Prostate gland (tissue), 2 donors: ENCODE measurements at regions not wholly inside any gene's neighbourhood (a gene's known extent, or its start where the extent isn't known, plus 50 kb on each side); places are given as distances from the start of the nearest gene placed in this dataset.
"Not testable (repeated sequence)": the region's sequence is repeated elsewhere in the genome, so short reads cannot be mapped to it uniquely, and the experiment has no call there.

ENCODE experiments used
- DNase-seq: peaks from one replicate; pipeline ENCODE4 v3.0.0-alpha.2; 2019; ENCODE audit warnings: low spot score
- H3K27ac ChIP-seq, 2 donors: fragments of 200-600 bp; sonication (generic); 2 replicates each; pipeline ENCODE4 v1.5.1; 2017 to 2019
- H3K27me3 ChIP-seq: fragments of 200-600 bp; sonication (generic); replicated peaks from 2 replicates; pipeline ENCODE4 v1.5.1; 2019; ENCODE audit not compliant: insufficient read depth
- H3K36me3 ChIP-seq, 2 donors: fragments of 200-600 bp; sonication (generic); 1 replicate in 1 of 2; 2 replicates in 1 of 2; pipeline versions ENCODE4 v1.5.1 to v1.8.1; 2017 to 2019
- H3K4me1 ChIP-seq: fragments of 200-600 bp; sonication (generic); replicated peaks from 2 replicates; pipeline ENCODE4 v1.5.1; 2019
- H3K4me3 ChIP-seq, 2 donors: fragments of 200-600 bp; sonication (generic); 2 replicates each; pipeline ENCODE4 v1.5.1; 2017 to 2019
- H3K9me3 ChIP-seq: fragments of 200-600 bp; sonication (generic); 2 replicates; pipeline ENCODE4 v1.5.1; 2017
- POLR2A ChIP-seq: fragments of 450-650 bp; IDR thresholded peaks from one replicate; pipeline ENCODE4 v1.6.1; 2016; ENCODE audit warnings: antibody characterized with exemption, mild to moderate bottlenecking
- POLR2AphosphoS5 ChIP-seq: sonication (generic); formaldehyde crosslinking; IDR thresholded peaks from one replicate; pipeline ENCODE4 v1.6.1; 2017; ENCODE audit warnings: antibody characterized with exemption
- WGBS: methylation state at CpG from one replicate; pipeline ENCODE4 v1.1.5; 2018; 5-methylcytosine and 5-hydroxymethylcytosine counted together
- intact Hi-C: fragments of 100-400 bp; cut with DNase I; formaldehyde crosslinking; loops from one replicate; pipeline ENCODE4 v1.14.2; 2022
- TF ChIP-seq, protein P1 (sequence below), 4 experiments: fragments of 200-600 bp in 2 of 4; fragments of 450-650 bp in 2 of 4; sonication (generic) in 2 of 4; IDR thresholded peaks; 1 replicate in 3 of 4; 2 replicates in 1 of 4; pipeline ENCODE4 v1.5.1; 2016 to 2019; ENCODE audit warnings: antibody characterized with exemption in 4 of 4, mild to moderate bottlenecking in 2 of 4, moderate library complexity in 2 of 4

DNA sequence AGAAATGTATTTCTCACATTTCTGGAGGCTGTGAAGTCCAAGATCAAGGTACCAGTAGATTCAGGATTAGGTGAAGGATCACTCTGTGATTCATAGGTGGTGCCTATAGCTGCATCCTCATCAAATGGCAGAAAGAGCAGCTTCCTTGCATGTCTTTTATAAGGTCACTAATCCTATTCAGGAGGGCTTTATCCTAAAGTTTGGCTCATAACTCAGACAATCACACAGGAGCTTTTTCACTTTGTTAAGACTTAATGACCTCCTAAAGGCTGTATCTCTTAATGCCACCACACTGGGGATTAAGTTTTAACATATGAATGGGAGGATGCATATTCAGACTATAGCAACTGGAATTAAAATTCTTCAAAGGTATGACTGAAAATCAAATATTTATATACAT lies 861.1 kb downstream of the DACH1 start:
- Histone ChIP-seq H3K9me3 (no peaks in the 10 kb centered on the region), H3K4me1 (no peaks in the 10 kb centered on the region), H3K27me3 (no peaks in the 10 kb centered on the region), H3K4me3 (no peak overlapping the region), H3K27ac (no peak overlapping the region), H3K36me3 (no peaks in the 10 kb centered on the region)
- TF ChIP-seq, protein P1, sequence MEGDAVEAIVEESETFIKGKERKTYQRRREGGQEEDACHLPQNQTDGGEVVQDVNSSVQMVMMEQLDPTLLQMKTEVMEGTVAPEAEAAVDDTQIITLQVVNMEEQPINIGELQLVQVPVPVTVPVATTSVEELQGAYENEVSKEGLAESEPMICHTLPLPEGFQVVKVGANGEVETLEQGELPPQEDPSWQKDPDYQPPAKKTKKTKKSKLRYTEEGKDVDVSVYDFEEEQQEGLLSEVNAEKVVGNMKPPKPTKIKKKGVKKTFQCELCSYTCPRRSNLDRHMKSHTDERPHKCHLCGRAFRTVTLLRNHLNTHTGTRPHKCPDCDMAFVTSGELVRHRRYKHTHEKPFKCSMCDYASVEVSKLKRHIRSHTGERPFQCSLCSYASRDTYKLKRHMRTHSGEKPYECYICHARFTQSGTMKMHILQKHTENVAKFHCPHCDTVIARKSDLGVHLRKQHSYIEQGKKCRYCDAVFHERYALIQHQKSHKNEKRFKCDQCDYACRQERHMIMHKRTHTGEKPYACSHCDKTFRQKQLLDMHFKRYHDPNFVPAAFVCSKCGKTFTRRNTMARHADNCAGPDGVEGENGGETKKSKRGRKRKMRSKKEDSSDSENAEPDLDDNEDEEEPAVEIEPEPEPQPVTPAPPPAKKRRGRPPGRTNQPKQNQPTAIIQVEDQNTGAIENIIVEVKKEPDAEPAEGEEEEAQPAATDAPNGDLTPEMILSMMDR (IDR thresholded peaks at IDR 0.05) = no peak
- intact Hi-C loops = no loop called here
- no peak for DNase-seq

DNA sequence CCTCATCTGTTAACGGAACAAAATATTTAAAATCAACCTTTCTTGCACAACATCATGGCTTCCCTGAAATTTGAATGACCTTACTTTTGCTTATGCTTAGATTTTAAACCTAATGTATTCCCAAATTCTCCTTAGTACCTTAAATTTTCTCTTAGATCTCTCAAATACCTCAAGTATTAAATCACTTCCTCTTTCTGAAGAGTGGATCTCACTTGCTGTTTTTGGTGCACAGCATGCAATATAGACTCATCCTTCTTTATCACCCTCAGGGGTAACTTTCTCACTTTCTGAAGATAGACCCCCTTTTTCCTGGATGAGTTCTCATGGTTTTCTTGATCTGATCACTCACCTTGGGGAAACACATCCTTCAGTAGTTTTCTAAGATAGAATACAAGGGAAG lies 871.7 kb downstream of the DACH1 start:
- H3K4me1 ChIP-seq = no peaks in the 10 kb centered on the region
- DNase-seq = no peak
- H3K9me3 ChIP-seq = peaks cover 7% of the 10 kb centered on the region
- TF ChIP-seq, protein P1 (IDR thresholded peaks at IDR 0.05) = no peak
- TF ChIP-seq POLR2A (no peak), POLR2AphosphoS5 (no peak)
- no peaks in the 10 kb centered on the region for H3K27me3 ChIP-seq
- 94% methylated on average over 1 of the region's 1 CpG for WGBS
- H3K4me3 ChIP-seq = no peak overlapping the region
- intact Hi-C loops = no loop called here
- no peaks in the 10 kb centered on the region for H3K36me3 ChIP-seq
- H3K27ac ChIP-seq = no peak overlapping the region

GRCh38 chr13:70994191-70994590 lies 872.8 kb downstream of the DACH1 start:
- TF ChIP-seq POLR2AphosphoS5 (no peak), POLR2A (no peak)
- TF ChIP-seq, protein P1 (IDR thresholded peaks at IDR 0.05) = no peak
- DNase-seq = no peak
- H3K36me3 ChIP-seq = no peaks in the 10 kb centered on the region
- H3K4me1 ChIP-seq = no peaks in the 10 kb centered on the region
- H3K4me3 ChIP-seq = no peak overlapping the region
- H3K9me3 ChIP-seq = peaks cover 7% of the 10 kb centered on the region
- H3K27ac ChIP-seq = no peak overlapping the region
- H3K27me3 ChIP-seq = no peaks in the 10 kb centered on the region
- 53% methylated on average over 1 of the region's 1 CpG for WGBS
- intact Hi-C loops = no loop called here

DNA sequence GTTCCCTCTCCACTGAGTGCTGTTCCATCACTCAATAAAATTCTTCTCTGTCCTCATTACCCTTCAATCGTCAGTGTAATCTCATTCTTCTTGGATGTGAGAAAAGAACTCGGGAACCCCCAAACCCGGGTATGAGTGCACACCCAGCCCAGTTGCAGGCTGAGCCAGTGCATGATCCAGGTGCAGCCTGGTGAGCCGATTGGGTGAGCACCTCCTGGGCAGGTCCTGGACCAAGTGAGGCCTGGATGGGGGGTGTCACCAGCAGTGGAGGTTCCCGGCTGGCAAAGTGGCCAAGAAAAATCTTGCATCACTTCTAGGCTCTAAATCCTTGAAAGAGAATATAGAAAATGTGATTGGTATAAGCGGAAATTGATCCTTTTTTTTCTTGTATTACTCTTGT lies 878.8 kb upstream of the KLHL1 start:
- Histone ChIP-seq H3K36me3 (no peaks in the 10 kb centered on the region), H3K27ac (no peak overlapping the region), H3K4me3 (no peak overlapping the region), H3K9me3 (no peaks in the 10 kb centered on the region), H3K27me3 (no peaks in the 10 kb centered on the region), H3K4me1 (no peaks in the 10 kb centered on the region)
- no peak for DNase-seq
- TF ChIP-seq POLR2A (no peak), POLR2AphosphoS5 (no peak)
- TF ChIP-seq, protein P1 (IDR thresholded peaks at IDR 0.05) = no peak
- 93% methylated on average over 6 of the region's 6 CpGs for WGBS
- intact Hi-C loops = no loop called here

DNA sequence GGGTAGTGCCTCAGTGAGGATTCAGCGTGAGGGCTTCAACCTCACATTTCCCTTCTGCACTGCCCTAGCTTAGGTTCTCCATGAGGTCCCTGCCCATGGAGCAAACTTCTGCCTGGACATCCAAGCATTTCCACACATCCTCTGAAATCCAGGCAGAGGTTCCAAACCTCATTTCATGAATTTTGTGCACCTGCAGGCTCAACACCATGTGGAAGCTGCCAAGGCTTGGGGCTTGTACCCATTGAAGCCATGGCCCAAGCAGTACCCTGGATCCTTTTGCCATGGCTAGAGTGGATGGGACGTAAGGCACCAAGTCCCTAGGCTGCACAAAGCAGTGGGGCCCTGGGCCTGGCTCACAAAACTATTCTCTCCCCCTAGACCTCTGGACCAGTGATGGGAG lies 877.1 kb upstream of the KLHL1 start:
- no peak for DNase-seq
- Histone ChIP-seq H3K27ac (no peak overlapping the region), H3K9me3 (no peaks in the 10 kb centered on the region), H3K27me3 (no peaks in the 10 kb centered on the region), H3K4me3 (no peak overlapping the region), H3K36me3 (no peaks in the 10 kb centered on the region), H3K4me1 (no peaks in the 10 kb centered on the region)
- 91% methylated on average over 2 of the region's 2 CpGs for WGBS
- intact Hi-C loops = no loop called here
- no peak for TF ChIP-seq POLR2AphosphoS5
- TF ChIP-seq POLR2A = no peak
- TF ChIP-seq, protein P1 (IDR thresholded peaks at IDR 0.05) = no peak

DNA sequence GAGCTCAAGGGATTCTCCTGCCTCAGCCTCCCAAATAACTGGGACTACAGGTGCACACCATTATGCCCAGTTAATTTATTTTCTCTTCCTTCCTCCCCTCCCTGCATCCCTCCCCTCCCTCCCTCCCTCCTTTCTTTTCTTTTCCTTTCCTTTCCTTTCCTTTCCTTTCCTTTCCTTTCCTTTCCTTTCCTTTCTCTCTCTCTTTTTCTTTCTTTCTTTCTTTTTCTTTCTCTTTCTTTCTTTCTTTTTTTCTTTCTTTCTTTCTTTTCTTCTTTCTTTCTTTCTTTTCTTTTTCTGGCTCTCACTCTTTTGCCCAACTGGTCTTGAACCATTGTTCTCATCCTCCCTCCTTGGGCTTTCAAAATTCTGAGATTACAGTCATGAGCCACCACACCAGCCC lies 873.0 kb upstream of the KLHL1 start:
- H3K4me3 ChIP-seq, intact Hi-C loops, H3K9me3 ChIP-seq, DNase-seq, H3K27ac ChIP-seq, H3K27me3 ChIP-seq, H3K4me1 ChIP-seq, H3K36me3 ChIP-seq: not testable (repeated sequence)
